ENCODE measurements at regions not wholly inside any gene's neighbourhood (a gene's known extent, or its start where the extent isn't known, plus 50 kb on each side); places are given as distances from the start of the nearest gene placed in this dataset.

DNA sequence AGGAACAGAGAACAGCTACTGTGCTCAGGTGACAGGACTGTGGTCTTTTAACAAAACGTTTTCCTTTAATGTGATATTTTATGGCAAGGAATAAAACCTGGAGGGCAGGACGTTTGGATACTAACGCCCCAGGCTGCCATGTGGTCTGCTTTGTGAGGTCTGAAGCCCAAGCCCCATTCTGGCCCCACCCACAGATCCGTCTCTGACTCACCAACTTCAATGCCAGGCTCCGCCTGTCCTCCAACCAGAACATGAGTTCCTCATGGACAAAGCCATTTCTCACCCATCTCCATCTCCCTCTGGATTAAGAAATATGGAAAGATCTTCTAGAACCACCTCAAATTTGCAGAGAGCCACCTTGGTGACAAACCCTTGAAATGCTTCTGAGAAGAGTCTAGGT, 148.8 kb downstream of the CRYBB2 start:
- Histone ChIP-seq H3K4me1 (peaks cover 35% of the 10 kb centered on the region), H3K9me3 (no peaks in the 10 kb centered on the region), H3K4me3 (no peak overlapping the region), H3K36me3 (peaks cover 0 to 4% of the 10 kb centered on the region in 2 donors), H3K27ac (no peak overlapping the region), H3K27me3 (no peaks in the 10 kb centered on the region)
- no peak for DNase-seq (ENCODE audit: extremely low spot score in 2 of 2)
- TF ChIP-seq, protein P1, sequence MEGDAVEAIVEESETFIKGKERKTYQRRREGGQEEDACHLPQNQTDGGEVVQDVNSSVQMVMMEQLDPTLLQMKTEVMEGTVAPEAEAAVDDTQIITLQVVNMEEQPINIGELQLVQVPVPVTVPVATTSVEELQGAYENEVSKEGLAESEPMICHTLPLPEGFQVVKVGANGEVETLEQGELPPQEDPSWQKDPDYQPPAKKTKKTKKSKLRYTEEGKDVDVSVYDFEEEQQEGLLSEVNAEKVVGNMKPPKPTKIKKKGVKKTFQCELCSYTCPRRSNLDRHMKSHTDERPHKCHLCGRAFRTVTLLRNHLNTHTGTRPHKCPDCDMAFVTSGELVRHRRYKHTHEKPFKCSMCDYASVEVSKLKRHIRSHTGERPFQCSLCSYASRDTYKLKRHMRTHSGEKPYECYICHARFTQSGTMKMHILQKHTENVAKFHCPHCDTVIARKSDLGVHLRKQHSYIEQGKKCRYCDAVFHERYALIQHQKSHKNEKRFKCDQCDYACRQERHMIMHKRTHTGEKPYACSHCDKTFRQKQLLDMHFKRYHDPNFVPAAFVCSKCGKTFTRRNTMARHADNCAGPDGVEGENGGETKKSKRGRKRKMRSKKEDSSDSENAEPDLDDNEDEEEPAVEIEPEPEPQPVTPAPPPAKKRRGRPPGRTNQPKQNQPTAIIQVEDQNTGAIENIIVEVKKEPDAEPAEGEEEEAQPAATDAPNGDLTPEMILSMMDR (IDR thresholded peaks at IDR 0.05) = no peak
- no peak for TF ChIP-seq POLR2A (IDR thresholded peaks at IDR 0.05)
- TF ChIP-seq POLR2AphosphoS5 (IDR thresholded peaks at IDR 0.05; ENCODE audit: insufficient read depth in 1 of 2, low read depth in 1 of 2) = no peak
- intact Hi-C loops (cut with DNase I) = no loop called here

DNA sequence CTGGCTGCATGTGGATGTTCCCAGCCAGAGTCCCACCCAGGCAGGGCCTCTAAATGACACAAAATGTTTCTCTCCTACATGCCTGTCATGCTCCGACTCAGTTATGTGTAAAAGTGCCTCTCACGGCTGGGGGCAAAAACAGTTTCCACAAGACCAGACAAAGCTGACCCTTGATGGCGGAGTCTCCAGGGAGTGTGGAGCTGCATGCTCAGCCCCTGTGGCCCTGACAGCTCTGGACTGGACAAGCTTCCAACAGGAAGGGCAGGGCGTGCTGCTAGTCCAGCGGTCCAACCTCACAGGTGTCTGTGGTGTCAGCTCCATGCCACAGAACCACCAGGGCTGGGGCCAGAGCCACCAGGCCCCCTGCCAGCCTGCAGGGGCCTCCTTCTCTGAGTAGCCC, 149.6 kb downstream of the CRYBB2 start:
- no peak overlapping the region for H3K4me3 ChIP-seq
- H3K4me1 ChIP-seq = peaks cover 32% of the 10 kb centered on the region
- no peak overlapping the region for H3K27ac ChIP-seq
- TF ChIP-seq POLR2AphosphoS5 (IDR thresholded peaks at IDR 0.05; ENCODE audit: insufficient read depth in 1 of 2, low read depth in 1 of 2) (no peak), POLR2A (IDR thresholded peaks at IDR 0.05) (no peak)
- TF ChIP-seq, protein P1 (IDR thresholded peaks at IDR 0.05) = no peak
- H3K9me3 ChIP-seq = no peaks in the 10 kb centered on the region
- H3K27me3 ChIP-seq = no peaks in the 10 kb centered on the region
- peaks cover 0 to 4% of the 10 kb centered on the region in 2 donors for H3K36me3 ChIP-seq
- no peak for DNase-seq (ENCODE audit: extremely low spot score in 2 of 2)
- intact Hi-C loops (cut with DNase I) = no loop called here

DNA sequence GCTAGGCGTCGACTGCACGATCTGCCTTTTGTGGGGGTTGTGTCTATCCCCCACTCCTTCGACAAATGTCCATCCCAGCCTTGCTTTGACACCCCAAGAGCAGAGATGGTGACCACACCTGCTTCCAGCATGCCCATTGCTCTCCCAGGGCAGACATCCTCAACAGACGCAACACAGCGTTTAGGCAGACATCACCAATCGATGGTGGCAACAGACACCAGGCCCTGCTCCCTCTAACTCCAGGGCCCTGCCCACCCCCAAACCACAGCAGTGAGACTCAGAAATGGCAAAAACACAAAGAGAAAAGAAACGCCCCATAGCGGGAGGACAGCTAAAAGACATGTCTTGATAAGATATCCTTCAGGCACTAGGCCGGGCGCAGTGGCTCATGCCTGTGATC, 150.9 kb downstream of the CRYBB2 start:
- TF ChIP-seq, protein P1 (IDR thresholded peaks at IDR 0.05) = no peak
- no peak for TF ChIP-seq POLR2A (IDR thresholded peaks at IDR 0.05)
- TF ChIP-seq POLR2AphosphoS5 (IDR thresholded peaks at IDR 0.05; ENCODE audit: insufficient read depth in 1 of 2, low read depth in 1 of 2) = no peak
- Histone ChIP-seq H3K4me1 (peaks cover 20% of the 10 kb centered on the region), H3K4me3 (no peak overlapping the region), H3K9me3 (no peaks in the 10 kb centered on the region), H3K27me3 (no peaks in the 10 kb centered on the region), H3K27ac (no peak overlapping the region), H3K36me3 (peaks cover 0 to 4% of the 10 kb centered on the region in 2 donors)
- DNase-seq (ENCODE audit: extremely low spot score in 2 of 2) = no peak
- intact Hi-C loops (cut with DNase I) = no loop called here

DNA sequence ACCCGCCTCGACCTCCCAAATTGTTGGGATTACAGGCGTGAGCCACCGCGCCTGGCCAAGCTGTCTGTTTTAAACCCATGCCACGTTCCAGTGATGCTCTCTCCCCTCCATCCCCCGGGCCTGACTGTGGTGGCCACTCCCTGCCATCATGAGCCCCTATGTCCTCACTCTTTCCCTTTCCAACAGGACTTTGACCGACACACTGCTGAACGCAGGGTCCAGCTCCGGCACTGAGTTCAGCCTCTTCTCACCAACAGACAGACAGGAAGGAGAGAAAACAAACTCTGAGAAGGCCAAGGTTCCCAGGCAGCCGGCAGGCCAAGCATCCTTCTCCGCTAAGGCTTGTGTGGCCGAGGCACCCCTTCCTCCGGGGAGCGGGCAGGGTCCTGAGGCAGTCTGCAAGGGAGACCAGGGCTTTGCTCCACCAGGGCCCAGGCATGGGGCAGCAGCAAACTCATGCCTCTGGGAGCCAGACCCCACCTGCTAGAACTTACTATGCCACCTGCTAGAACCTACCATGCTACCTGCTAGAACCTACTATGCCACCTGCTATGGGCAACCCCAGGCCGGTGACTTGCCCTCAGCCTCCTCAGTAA, 152.7 kb downstream of the CRYBB2 start:
- intact Hi-C loops (cut with DNase I) = no loop called here
- DNase-seq (ENCODE audit: extremely low spot score in 2 of 2) = no peak
- H3K4me3 ChIP-seq = no peak overlapping the region
- H3K9me3 ChIP-seq = no peaks in the 10 kb centered on the region
- H3K27ac ChIP-seq = no peak overlapping the region
- H3K36me3 ChIP-seq = peaks cover 0 to 4% of the 10 kb centered on the region in 2 donors
- no peak for TF ChIP-seq POLR2AphosphoS5 (IDR thresholded peaks at IDR 0.05; ENCODE audit: insufficient read depth in 1 of 2, low read depth in 1 of 2)
- TF ChIP-seq, protein P1 (IDR thresholded peaks at IDR 0.05) = no peak
- no peak for TF ChIP-seq POLR2A (IDR thresholded peaks at IDR 0.05)
- peaks cover 16% of the 10 kb centered on the region for H3K4me1 ChIP-seq
- no peaks in the 10 kb centered on the region for H3K27me3 ChIP-seq

DNA sequence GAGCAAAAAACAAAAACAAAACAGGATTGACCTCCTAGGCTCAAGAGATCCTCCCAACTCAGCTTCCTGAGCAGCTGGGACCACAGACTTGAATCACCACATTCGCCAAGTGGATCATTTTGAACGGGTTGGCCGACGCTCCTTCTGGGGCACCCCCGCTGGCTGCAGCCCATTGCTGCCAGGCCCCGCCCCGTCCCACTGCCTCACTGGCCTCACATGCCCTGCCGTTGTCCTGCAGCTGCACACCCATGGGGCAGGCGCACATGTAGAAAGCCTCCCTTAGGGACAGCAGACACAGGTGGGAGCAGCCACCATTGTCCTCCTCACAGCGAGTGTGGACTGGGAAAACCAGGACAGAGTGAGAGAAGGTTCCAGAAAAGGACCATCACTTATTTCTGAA, 154.5 kb downstream of the CRYBB2 start:
- intact Hi-C loops (cut with DNase I) = no loop called here

More for the DNA sequence above, 154.5 kb downstream of the CRYBB2 start:
- Histone ChIP-seq H3K27me3 (no peaks in the 10 kb centered on the region), H3K4me3 (no peak overlapping the region), H3K36me3 (peaks cover 0 to 11% of the 10 kb centered on the region in 2 donors), H3K27ac (no peak overlapping the region), H3K9me3 (no peaks in the 10 kb centered on the region), H3K4me1 (peaks cover 7% of the 10 kb centered on the region)
- TF ChIP-seq, protein P1 (IDR thresholded peaks at IDR 0.05) = no peak
- TF ChIP-seq POLR2AphosphoS5 (IDR thresholded peaks at IDR 0.05; ENCODE audit: insufficient read depth in 1 of 2, low read depth in 1 of 2) = no peak
- TF ChIP-seq POLR2A (IDR thresholded peaks at IDR 0.05) = no peak
- DNase-seq (ENCODE audit: extremely low spot score in 2 of 2) = no peak

Measured in vagina (tissue), 2 donors.